Prostate gland (tissue), 2 donors: ENCODE measurements at regions not wholly inside any gene's neighbourhood (a gene's known extent, or its start where the extent isn't known, plus 50 kb on each side); places are given as distances from the start of the nearest gene placed in this dataset.

Source experiments
- CTCF ChIP-seq, 4 experiments: fragments of 200-600 bp in 2 of 4; fragments of 450-650 bp in 2 of 4; sonication (generic) in 2 of 4; IDR thresholded peaks; 1 replicate in 3 of 4; 2 replicates in 1 of 4; pipeline ENCODE4 v1.5.1; 2016 to 2019; ENCODE audit warnings: antibody characterized with exemption in 4 of 4, mild to moderate bottlenecking in 2 of 4, moderate library complexity in 2 of 4
- POLR2A ChIP-seq: fragments of 450-650 bp; IDR thresholded peaks from one replicate; pipeline ENCODE4 v1.6.1; 2016; ENCODE audit warnings: antibody characterized with exemption, mild to moderate bottlenecking
- POLR2AphosphoS5 ChIP-seq: sonication (generic); formaldehyde crosslinking; IDR thresholded peaks from one replicate; pipeline ENCODE4 v1.6.1; 2017; ENCODE audit warnings: antibody characterized with exemption

DNA sequence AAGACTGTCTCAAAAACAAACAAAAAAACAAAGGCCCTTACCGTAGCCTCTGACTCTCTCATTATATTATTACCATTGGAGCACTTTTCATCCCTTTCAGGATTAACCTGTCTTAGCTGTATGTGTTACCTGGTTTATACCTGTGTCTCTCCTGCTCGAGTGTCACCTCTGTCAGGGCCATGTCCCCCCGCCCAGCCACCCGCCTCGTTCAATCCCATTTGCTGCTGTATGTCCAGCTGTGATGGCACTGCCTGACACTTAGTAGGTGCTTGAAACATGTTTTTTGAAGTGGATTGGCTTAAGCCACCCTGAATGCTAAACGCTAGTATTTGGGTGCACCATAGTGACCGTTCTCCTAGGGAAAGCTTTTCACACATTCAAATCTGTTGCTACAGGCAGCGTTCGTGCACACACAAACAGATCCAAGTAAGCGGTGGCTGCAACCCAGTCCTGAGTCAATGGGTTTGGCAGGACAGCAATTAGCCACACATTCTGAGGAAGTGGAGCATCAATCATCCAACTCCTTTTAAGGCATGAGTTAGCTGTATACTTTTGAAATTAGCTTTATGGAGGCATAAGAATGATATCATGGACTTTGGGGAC, 98.9 kb upstream of the ZNF217 start:
- TF ChIP-seq CTCF (IDR thresholded peaks at IDR 0.05) (no peak), POLR2AphosphoS5 (no peak), POLR2A (no peak)
